ENCODE measurements at regions not wholly inside any gene's neighbourhood (a gene's known extent, or its start where the extent isn't known, plus 50 kb on each side); places are given as distances from the start of the nearest gene placed in this dataset.
A peak's percentile ranks its signal among the peaks of the same experiment; 100 is the strongest.
"Not testable (repeated sequence)": the region's sequence is repeated elsewhere in the genome, so short reads cannot be mapped to it uniquely, and the experiment has no call there.

- DNase-seq: no peak
These were observed 151.6 kb upstream of the SYNPR start for GRCh38 chr3:63126530-63126929.

- DNase-seq: no peak
These were observed 149.7 kb upstream of the SYNPR start for GRCh38 chr3:63128380-63128779.

- no peak for DNase-seq
These were observed 147.5 kb upstream of the SYNPR start for GRCh38 chr3:63130625-63131024.

DNA sequence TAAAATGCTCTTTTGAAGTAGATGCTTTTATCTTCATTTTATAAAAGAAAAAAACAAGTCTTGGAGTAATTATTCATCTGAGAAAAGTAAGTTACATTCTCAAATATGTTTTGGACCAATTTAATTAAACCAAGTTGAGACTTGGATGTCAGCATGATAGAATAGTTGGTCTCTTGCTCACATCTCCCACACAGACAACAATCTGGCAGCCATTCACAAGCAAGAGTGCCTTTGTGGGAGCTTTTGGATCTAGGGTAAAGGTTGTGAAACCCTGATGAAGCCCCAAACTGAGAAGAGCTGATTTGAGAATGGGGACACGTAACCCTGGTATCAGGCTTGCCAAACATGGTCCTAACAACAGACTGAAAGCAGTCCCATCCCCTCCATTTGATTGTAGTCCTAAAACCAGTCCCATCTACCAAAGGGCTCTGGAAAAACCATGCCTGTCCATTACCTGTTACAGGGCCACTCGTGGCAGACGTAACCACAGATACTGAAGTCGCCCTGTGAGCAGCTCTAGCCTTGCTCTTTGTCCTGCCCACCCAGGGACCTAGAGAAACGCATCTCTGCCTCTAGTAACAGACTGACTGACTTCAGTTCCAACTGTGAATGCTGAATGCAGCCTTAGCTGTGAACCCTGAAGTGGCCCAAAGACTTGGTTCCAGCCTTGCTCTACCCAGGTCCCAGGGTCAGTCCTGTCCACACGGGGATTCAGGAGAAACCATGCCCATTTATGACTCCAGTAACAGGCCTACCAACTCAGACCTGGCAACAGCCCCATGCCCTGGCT lies 145.5 kb upstream of the SYNPR start:
- DNase-seq: peak; percentile 20

- peak; percentile 74 for DNase-seq
These were observed 142.7 kb upstream of the SYNPR start for GRCh38 chr3:63135367-63135766.

DNA sequence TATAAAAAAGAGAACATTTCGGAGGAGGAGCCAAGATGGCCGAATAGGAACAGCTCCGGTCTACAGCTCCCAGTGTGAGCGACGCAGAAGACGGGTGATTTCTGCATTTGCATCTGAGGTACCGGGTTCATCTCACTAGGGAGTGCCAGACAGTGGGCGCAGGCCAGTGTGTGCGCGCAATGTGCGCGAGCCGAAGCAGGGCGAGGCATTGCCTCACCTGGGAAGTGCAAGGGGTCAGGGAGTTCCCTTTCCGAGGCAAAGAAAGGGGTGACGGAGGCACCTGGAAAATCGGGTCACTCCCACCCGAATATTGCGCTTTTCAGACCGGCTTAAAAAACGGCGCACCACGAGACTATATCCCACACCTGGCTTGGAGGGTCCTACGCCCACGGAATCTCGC lies 141.9 kb upstream of the SYNPR start:
- DNase-seq: not testable (repeated sequence)

- DNase-seq: no peak
These were observed 135.4 kb upstream of the SYNPR start for GRCh38 chr3:63142681-63143080.

GRCh38 chr3:63146154-63146553 lies 132.0 kb upstream of the SYNPR start:
- no peak for DNase-seq

DNA sequence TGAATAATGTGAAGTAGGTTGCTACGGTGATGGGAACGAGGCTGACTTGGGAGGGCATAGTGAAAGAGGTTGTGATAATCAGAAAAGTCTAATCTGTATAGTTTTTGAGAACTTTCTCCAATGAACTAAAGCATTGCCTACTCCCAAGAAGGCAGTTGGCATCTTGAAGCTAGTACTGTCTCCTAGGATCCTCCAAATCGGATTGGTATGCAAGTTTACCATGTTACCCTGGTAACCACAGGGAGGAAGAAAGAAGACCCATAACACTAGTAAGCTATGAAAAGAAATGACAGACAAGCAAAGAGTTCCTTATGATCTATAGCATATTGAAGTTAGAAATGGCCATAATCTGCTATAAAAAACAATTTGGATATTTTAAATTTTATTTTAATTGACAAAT lies 127.2 kb upstream of the SYNPR start:
- DNase-seq: no peak

DNA sequence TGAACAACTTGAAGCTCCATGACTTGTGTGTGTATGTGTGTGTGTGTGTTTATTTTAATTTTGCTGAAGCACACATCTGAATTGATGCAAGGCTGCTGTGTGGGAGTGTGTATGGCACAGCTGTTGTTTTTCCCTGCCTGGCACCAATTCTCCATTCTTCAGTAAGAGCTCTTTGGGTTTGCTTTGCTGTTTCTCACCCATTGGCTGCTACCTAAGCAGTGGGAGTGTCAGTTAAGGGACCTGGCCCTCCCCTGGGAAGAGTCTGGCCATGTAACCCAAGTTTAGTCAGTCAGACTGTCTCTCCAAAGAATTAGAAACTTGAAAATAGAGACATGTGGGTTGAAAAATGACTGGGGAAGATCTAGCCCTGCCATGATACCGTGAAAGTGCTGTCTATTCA lies 126.2 kb upstream of the SYNPR start:
- DNase-seq: no peak

- no peak for DNase-seq
These were observed 118.3 kb upstream of the SYNPR start for GRCh38 chr3:63159764-63160163.

- DNase-seq: no peak
These were observed 111.0 kb upstream of the SYNPR start for GRCh38 chr3:63167113-63167512.

DNA sequence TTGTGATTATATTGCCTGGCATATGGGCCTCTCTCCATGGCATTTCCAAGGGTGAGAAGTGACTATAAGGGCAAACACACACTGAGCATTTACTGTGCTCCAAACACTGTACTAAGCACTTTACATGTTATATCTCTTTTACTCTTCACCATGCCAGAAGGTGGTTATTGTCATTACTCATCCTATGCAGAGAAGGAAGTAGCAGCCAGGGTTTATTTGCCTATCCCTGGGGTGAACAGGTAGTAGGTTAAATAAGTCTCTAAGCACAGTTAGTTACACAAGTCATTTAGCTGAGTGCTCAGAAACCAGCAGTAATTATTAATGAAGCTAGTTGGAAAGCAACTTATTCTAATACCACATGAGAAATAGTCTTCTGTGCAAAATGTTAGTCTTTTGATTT lies 109.9 kb upstream of the SYNPR start:
- DNase-seq: no peak

DNA sequence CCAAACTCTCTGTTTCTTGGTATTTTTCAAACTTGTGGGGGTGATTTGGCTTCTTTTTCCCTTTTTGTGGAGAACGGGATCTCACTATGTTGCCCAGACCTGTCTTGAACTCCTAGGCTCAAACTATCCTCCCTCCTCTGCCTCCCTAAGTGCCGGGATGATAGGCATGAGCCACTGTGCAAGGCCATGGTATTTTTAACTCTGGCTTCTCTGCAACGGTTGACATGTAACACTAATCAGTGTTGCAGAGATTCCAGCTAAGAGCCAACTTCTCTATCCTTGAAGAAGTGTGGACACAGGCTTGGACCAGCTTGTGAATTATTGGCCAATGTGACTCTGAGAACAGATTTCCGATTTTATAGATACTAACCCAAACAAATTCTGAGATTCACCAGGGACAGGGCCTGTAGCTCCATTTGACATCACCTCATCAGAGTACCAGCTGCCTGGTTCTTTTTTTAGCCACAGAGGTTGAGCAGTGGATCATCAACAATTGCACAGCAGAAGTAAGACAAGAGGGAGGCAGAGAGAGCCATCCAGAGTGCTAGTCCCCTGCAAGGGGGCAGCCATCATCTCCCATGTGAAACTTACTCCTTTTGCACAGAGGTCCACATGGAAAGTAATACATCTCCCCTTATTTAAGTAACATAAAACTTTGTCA lies 98.1 kb upstream of the SYNPR start:
- no peak for DNase-seq

DNA sequence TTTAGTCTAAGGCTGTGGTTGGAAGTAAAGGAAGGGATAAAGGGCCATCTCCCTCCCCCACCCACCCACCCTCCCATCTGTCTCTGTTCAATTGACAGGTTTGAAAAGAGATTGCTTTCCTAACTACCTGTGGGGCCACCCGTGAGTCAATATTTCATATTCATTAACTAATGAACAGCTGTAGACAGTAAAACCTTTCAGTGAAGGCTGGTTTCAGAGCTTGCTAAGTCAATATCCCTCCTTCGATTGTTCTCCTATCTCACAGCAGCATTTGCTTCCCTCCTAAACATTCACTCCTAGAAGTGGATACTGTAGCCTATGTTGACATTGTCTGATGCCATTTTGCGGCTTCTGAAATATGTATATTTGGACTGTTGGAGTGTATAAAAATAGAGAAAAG lies 85.9 kb upstream of the SYNPR start:
- no peak for DNase-seq

- peak; percentile 39 for DNase-seq
These were observed 84.5 kb upstream of the SYNPR start for GRCh38 chr3:63193647-63194046.

DNA sequence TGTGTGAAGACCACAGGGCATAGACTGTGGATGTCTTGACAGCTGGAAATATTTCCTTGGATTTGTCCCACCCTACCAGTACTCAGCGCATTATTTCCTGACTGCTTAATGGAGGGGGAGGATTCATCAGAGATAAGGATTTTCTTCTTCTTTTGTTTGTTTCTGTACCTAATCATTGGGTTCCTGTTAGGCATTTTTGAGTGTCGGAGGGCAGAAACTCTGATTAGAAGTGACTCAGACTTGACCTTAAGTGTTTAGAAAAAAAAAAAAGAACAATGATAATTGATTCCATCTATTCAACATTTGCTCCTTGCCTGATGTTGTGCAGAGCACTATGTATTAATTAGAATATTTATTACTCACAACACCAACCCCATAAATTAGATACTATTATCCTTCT lies 78.5 kb upstream of the SYNPR start:
- no peak for DNase-seq

DNA sequence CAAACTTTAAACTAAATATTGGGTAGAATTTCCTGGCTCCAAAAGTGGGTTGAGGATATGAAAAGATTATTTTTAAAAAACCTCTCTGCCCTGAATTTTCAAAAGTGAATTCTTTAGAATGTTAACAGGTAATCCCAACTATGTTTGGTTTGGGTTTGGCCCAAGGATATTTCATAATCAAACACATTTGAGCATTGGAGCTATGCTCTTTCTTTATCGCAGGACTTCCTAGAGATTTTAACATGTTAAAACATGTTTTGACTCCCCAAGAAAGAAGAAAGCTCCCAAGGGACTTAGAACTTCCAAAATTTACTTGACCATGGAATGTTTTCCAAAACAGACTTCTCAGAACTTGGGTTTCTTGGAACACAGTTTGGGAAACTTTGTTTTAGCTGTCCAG lies 75.6 kb upstream of the SYNPR start:
- no peak for DNase-seq

DNA sequence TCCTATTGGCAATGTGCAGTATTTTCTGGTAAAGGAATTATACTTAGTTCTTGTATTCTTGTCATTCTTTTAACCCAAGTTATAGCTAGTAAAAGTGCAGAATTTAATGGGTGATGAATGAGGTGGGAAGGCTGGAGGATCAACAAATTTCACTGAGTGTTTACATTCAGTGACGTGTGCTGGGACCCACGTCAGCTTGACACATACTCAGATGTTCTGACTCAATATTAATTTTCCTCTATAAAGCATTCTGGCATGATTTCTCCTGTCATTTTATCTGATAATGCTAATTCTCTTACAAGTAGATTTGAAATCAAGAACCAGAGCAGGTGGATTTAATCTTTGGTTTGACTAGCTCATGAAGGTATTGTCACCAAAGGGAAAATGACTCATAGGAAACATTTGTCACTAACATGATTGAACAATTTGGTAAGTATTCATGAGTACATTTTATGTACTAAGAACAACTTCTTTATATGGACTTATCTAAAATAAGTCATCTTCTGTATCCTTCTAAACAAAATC lies 71.0 kb upstream of the SYNPR start:
- DNase-seq: peak; percentile 10

- DNase-seq: no peak
These were observed 50.0 kb upstream of the SYNPR start for GRCh38 chr3:63228087-63228486.

Data from fibroblast of skin of right quadriceps (primary cell).